ENCODE measurements at regions not wholly inside any gene's neighbourhood (a gene's known extent, or its start where the extent isn't known, plus 50 kb on each side); places are given as distances from the start of the nearest gene placed in this dataset.

DNA sequence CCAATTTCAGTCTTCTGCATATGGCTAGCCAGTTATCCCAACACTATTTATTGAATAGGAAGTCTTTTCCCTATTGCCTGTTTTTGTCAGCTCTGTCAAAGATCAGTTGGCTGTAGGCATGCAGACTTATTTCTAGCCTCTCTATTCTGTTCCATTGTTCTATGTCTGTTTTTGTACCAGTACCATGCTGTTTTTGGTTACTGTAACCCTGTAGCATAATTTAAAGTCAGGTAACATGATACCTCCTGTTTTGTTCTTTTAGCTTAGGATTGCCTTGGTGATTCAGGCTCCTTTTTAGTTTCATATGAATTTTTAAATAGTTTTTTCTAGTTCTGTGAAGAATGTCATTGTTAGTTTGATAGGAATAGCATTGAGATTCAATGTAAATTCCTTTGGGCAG, 104.9 kb upstream of the SLCO6A1 start:
- TF ChIP-seq POLR2A (IDR thresholded peaks at IDR 0.05; ENCODE audit: low read length), result no peak
- TF ChIP-seq RCOR1 (IDR thresholded peaks at IDR 0.05; ENCODE audit: low read depth, low read length), result no peak
- TF ChIP-seq CTCF (IDR thresholded peaks at IDR 0.05), result no peak
- TF ChIP-seq RFX5 (IDR thresholded peaks at IDR 0.05), result no peak
- TF ChIP-seq CBX2 (IDR thresholded peaks at IDR 0.05; ENCODE audit: borderline replicate concordance, low read depth), result no peak
- TF ChIP-seq HEYL (CRISPR knock-in tag; IDR thresholded peaks at IDR 0.05), result no peak
